H9 (cell line): ENCODE measurements at regions not wholly inside any gene's neighbourhood (a gene's known extent, or its start where the extent isn't known, plus 50 kb on each side); places are given as distances from the start of the nearest gene placed in this dataset.

ENCODE experiments used
- DNase-seq: peaks from one replicate; pipeline ENCODE4 v3.0.0-alpha.2; 2017
- H2AFZ ChIP-seq: one replicate; pipeline ENCODE4 v1.6.1; 2013; ENCODE audit warnings: mild to moderate bottlenecking, low read length, control low read depth, moderate library complexity
- H2AK5ac ChIP-seq: 2 replicates; pipeline ENCODE4 v1.6.1; 2013; ENCODE audit warnings: low read length, control low read depth, mixed read lengths; ENCODE audit not compliant: insufficient read length
- H2BK120ac ChIP-seq: one replicate; pipeline ENCODE4 v1.6.1; 2013; ENCODE audit warnings: low read depth, mild to moderate bottlenecking, low read length, control low read depth, inconsistent platforms; ENCODE audit not compliant: poor library complexity, severe bottlenecking
- H2BK12ac ChIP-seq: 2 replicates; pipeline ENCODE4 v1.6.1; 2013; ENCODE audit warnings: low read length, control low read depth, mixed read lengths, low read depth; ENCODE audit not compliant: insufficient read length
- H2BK15ac ChIP-seq: 2 replicates; pipeline ENCODE4 v1.6.1; 2013; ENCODE audit warnings: low read depth, low read length, control low read depth
- H2BK20ac ChIP-seq: one replicate; pipeline ENCODE4 v1.6.1; 2013; ENCODE audit warnings: low read depth, mild to moderate bottlenecking, low read length, control low read depth, inconsistent platforms; ENCODE audit not compliant: poor library complexity, severe bottlenecking
- H2BK5ac ChIP-seq: 2 replicates; pipeline ENCODE4 v1.6.1; 2013; ENCODE audit warnings: low read length, control low read depth, mixed read lengths; ENCODE audit not compliant: insufficient read length
- H3K14ac ChIP-seq: 2 replicates; pipeline ENCODE4 v1.6.1; 2013; ENCODE audit warnings: low read length, control low read depth; ENCODE audit not compliant: insufficient read depth
- H3K18ac ChIP-seq: 2 replicates; pipeline ENCODE4 v1.6.1; 2013; ENCODE audit warnings: low read depth, mild to moderate bottlenecking, mixed read lengths, low read length, control low read depth; ENCODE audit not compliant: insufficient read length
- H3K23ac ChIP-seq: 2 replicates; pipeline ENCODE4 v1.6.1; 2013; ENCODE audit warnings: low read length, control low read depth, mixed read lengths, low read depth; ENCODE audit not compliant: insufficient read length
- H3K23me2 ChIP-seq: 2 replicates; pipeline ENCODE4 v1.6.1; 2013; ENCODE audit warnings: low read depth, mild to moderate bottlenecking, mixed read lengths, low read length, control low read depth; ENCODE audit not compliant: insufficient read length, poor library complexity, severe bottlenecking
- H3K27ac ChIP-seq: 2 replicates; pipeline ENCODE4 v1.5.1; 2013; ENCODE audit warnings: low read length, control low read depth, mixed read lengths, low read depth; ENCODE audit not compliant: insufficient read length
- H3K27me3 ChIP-seq: 2 replicates; pipeline ENCODE4 v1.6.1; 2013; ENCODE audit warnings: low read length, control low read depth, inconsistent platforms; ENCODE audit not compliant: insufficient read depth
- H3K4ac ChIP-seq: 2 replicates; pipeline ENCODE4 v1.6.1; 2013; ENCODE audit warnings: low read depth, mild to moderate bottlenecking, control low read depth, inconsistent platforms, low read length, moderate library complexity
- H3K4me1 ChIP-seq: 2 replicates; pipeline ENCODE4 v1.6.1; 2013; ENCODE audit warnings: low read length, control low read depth, inconsistent platforms; ENCODE audit not compliant: insufficient read depth
- H3K4me2 ChIP-seq: 2 replicates; pipeline ENCODE4 v1.6.1; 2013; ENCODE audit warnings: low read length, control low read depth, mixed read lengths; ENCODE audit not compliant: insufficient read length, insufficient read depth
- H3K56ac ChIP-seq: 2 replicates; pipeline ENCODE4 v1.6.1; 2013; ENCODE audit warnings: low read depth, mild to moderate bottlenecking, mixed read lengths, low read length, control low read depth; ENCODE audit not compliant: insufficient read length
- H3K79me1 ChIP-seq: 2 replicates; pipeline ENCODE4 v1.6.1; 2013; ENCODE audit warnings: low read depth, mild to moderate bottlenecking, moderate library complexity, low read length, control low read depth, inconsistent platforms; ENCODE audit not compliant: insufficient read depth, poor library complexity, severe bottlenecking
- H3K79me2 ChIP-seq: 2 replicates; pipeline ENCODE4 v1.6.1; 2013; ENCODE audit warnings: low read length, control low read depth, inconsistent platforms; ENCODE audit not compliant: insufficient read depth
- H3K9ac ChIP-seq: 2 replicates; pipeline ENCODE4 v1.6.1; 2013; ENCODE audit warnings: low read length, control low read depth, mixed read lengths; ENCODE audit not compliant: insufficient read length; ENCODE audit errors: extremely low read depth
- H3K9me3 ChIP-seq: one replicate; pipeline ENCODE4 v1.6.1; 2013; ENCODE audit warnings: low read depth, low read length, inconsistent platforms; ENCODE audit not compliant: control insufficient read depth
- H3T11ph ChIP-seq: one replicate; pipeline ENCODE4 v1.6.1; 2013; ENCODE audit warnings: mild to moderate bottlenecking, low read length, control low read depth, inconsistent platforms
- H4K20me1 ChIP-seq: one replicate; pipeline ENCODE4 v1.6.1; 2013; ENCODE audit not compliant: control insufficient read depth, insufficient read length, insufficient read depth
- H4K5ac ChIP-seq: 2 replicates; pipeline ENCODE4 v1.6.1; 2013; ENCODE audit warnings: low read depth, mild to moderate bottlenecking, mixed read lengths, low read length, control low read depth; ENCODE audit not compliant: insufficient read length
- H4K8ac ChIP-seq: replicated peaks from 2 replicates; pipeline ENCODE4 v1.6.1; 2013; ENCODE audit warnings: low read length, control low read depth, mixed read lengths, low read depth; ENCODE audit not compliant: insufficient read length
- H4K91ac ChIP-seq: 2 replicates; pipeline ENCODE4 v1.6.1; 2013; ENCODE audit warnings: low read depth, mild to moderate bottlenecking, moderate library complexity, mixed read lengths, low read length, control low read depth; ENCODE audit not compliant: insufficient read length
- H3K27ac Mint-ChIP-seq, 3 experiments: 2 replicates in 2 of 3; 3 replicates in 1 of 3; pipeline ENCODE4 v1.8.0; 2020 to 2021; ENCODE audit warnings: mixed read lengths in 3 of 3, mild to moderate bottlenecking in 1 of 3, moderate library complexity in 1 of 3
- H3K27me3 Mint-ChIP-seq: 2 replicates; pipeline ENCODE4 v1.8.0; 2021; ENCODE audit warnings: low read depth, mild to moderate bottlenecking, moderate library complexity, mixed read lengths
- H3K36me3 Mint-ChIP-seq, 3 experiments: 2 replicates in 2 of 3; 3 replicates in 1 of 3; pipeline ENCODE4 v1.8.0; 2020 to 2021; ENCODE audit warnings: low read depth in 3 of 3, mixed read lengths in 3 of 3; ENCODE audit not compliant: insufficient read depth in 1 of 3
- H3K4me1 Mint-ChIP-seq, 2 experiments: 2 replicates each; pipeline ENCODE4 v1.8.0; 2020; ENCODE audit warnings: mixed read lengths in 2 of 2
- H3K4me3 Mint-ChIP-seq, 2 experiments: 2 replicates in 1 of 2; 3 replicates in 1 of 2; pipeline ENCODE4 v1.8.0; 2020 to 2021; ENCODE audit warnings: mild to moderate bottlenecking in 2 of 2, mixed read lengths in 2 of 2, moderate library complexity in 1 of 2
- H3K9me3 Mint-ChIP-seq, 2 experiments: 2 replicates in 1 of 2; 3 replicates in 1 of 2; pipeline ENCODE4 v1.8.0; 2020; ENCODE audit warnings: mild to moderate bottlenecking in 2 of 2, mixed read lengths in 2 of 2, moderate library complexity in 1 of 2
- CTCF ChIP-seq: fragments of 200-600 bp; sonication (generic); conservative IDR thresholded peaks from 3 replicates; pipeline ENCODE4 v1.8.0; 2021; ENCODE audit warnings: antibody characterized with exemption, mild to moderate bottlenecking
- WGBS: extraction: QIAGEN DNeasy Blood & Tissue Kit; methylation state at CpG from one replicate; pipeline ENCODE4 v1.1.7; 2013; ENCODE audit warnings: missing lambda C conversion rate, low lambda C conversion rate, mixed read lengths; ENCODE audit not compliant: insufficient read length; ENCODE audit errors: extremely low coverage; 5-methylcytosine and 5-hydroxymethylcytosine counted together

DNA sequence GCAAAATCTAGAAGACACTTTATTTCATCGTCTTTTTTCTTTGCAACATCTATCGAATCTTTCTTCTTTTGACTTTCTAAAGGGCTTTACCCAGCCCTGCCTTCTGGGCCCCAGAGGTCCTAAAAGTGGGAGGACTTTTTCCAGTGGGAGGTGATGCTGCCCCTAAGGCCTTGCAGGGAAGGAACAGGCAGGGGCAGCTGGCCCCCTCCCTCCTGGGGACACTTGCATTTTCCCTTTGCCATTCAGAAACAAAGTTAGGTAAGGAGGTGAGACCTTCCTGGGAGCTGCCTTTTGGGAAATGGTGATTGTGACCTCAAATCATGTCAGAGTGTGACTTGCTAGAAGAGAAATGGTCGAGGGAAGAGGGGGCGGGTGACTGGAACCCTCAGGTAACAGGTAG is 132.7 kb downstream of the GLI2 start:
- Histone ChIP-seq H3T11ph (no peak overlapping the region), H2BK15ac (no peak overlapping the region), H4K91ac (no peak overlapping the region), H2BK12ac (no peak overlapping the region), H3K9ac (no peak overlapping the region), H2BK5ac (no peak overlapping the region), H4K20me1 (no peaks in the 10 kb centered on the region), H2BK120ac (no peak overlapping the region), H3K23ac (no peak overlapping the region), H3K23me2 (peaks cover 2% of the 10 kb centered on the region), H3K14ac (no peak overlapping the region), H3K18ac (no peak overlapping the region), H3K79me2 (no peaks in the 10 kb centered on the region; the same call in 1 of the 2 replicates), H3K27me3 (no peaks in the 10 kb centered on the region), H2BK20ac (no peak overlapping the region), H3K56ac (no peak overlapping the region), H2AK5ac (no peak overlapping the region), H4K8ac (no peak overlapping the region), H3K79me1 (no peaks in the 10 kb centered on the region), H3K27ac (no peak overlapping the region), H3K4ac (no peak overlapping the region), H3K9me3 (no peaks in the 10 kb centered on the region), H2AFZ (no peak overlapping the region), H3K4me2 (no peak overlapping the region), H4K5ac (no peak overlapping the region), H3K4me1 (no peaks in the 10 kb centered on the region; the same call in 1 of the 2 replicates)
- H3K27ac Mint-ChIP-seq, result 0 out of 7 replicates have a peak overlapping the region, but pooled peaks of 1 of the 3 experiments have one; percentile 49
- peaks cover 3 to 6% (median 5%) of the 10 kb centered on the region in 3 experiments; a peak in 3 of 7 replicates for H3K36me3 Mint-ChIP-seq
- no CpG with 5 or more reads among the region's 4 CpGs for WGBS
- H3K9me3 Mint-ChIP-seq, result no peaks in the 10 kb centered on the region
- no peak for DNase-seq
- peaks cover 48 to 56% of the 10 kb centered on the region in 2 experiments for H3K4me1 Mint-ChIP-seq
- TF ChIP-seq CTCF, result no peak
- peaks cover 3% of the 10 kb centered on the region for H3K27me3 Mint-ChIP-seq
- peak overlapping the region in 1 of 2 experiments; percentile 17; a peak in 1 of 5 replicates for H3K4me3 Mint-ChIP-seq
